ENCODE measurements at regions not wholly inside any gene's neighbourhood (a gene's known extent, or its start where the extent isn't known, plus 50 kb on each side); places are given as distances from the start of the nearest gene placed in this dataset.
"Not testable (repeated sequence)": the region's sequence is repeated elsewhere in the genome, so short reads cannot be mapped to it uniquely, and the experiment has no call there.

GRCh38 chr3:103203441-103203840 lies 768.6 kb downstream of the ZPLD1 start:
- DNase-seq = no peak

DNA sequence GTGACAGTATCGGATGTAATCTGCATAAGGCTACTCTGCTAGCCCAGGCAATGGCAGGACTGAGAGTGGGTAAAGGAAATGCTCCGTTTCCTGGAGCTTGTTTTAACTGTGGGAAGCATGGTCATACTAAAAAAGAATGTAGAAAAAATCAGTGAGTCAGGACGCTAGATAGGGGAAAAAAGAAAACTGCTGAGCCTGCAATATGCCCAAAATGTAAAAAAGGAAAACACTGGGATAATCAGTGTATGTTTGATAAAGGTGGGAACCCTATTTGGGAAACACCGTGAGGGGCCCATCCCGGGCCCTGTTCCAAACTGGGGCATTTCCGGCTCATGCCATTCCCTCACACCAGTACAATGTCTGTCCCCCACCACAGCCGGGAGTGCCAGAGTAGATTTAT lies 775.8 kb downstream of the ZPLD1 start:
- no peak for DNase-seq

DNA sequence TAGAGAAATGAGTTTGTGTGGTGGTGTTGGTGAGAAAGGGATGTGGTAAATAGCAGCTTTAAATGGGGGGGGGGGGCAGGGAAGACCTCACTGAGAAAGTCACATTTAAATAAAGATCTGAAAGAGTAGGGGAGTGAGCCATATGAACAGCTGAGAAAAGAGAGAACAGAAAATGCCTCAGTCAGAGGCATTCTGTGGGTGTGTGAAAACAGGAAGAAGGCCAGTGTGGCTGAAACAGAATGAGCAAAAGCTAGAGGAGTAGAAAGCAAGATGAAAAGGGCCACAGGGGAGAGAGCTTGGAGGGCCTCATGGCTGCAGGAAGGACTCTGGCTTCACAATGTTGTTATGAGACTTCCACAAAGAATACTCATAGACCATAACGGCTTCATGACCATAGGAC lies 783.3 kb downstream of the ZPLD1 start:
- no peak for DNase-seq

- DNase-seq = no peak
Observed at GRCh38 chr3:103218793-103219192, 784.0 kb downstream of the ZPLD1 start.

DNA sequence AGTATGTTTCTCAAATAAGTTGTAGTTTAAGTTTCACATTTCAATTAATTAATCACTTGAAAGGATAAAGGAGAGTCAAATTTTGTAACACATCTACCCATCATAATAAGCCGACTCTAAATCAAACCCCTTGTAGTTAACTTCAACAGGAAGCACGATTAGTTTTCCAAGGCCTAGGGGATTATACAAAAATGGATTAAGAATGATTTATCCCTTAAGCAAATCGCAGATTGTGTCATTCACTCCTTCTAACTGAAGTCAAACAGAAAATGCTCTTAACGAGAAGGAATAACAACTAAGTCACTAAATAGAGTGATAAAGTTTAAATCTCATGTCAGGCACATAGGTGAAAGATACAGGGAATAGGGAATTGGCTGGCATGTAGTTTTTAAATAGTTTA lies 792.8 kb downstream of the ZPLD1 start:
- DNase-seq = no peak

GRCh38 chr3:103247459-103247858 lies 812.6 kb downstream of the ZPLD1 start:
- no peak for DNase-seq

- not testable (repeated sequence) for DNase-seq
Observed at GRCh38 chr3:103254827-103255226, 820.0 kb downstream of the ZPLD1 start.

DNA sequence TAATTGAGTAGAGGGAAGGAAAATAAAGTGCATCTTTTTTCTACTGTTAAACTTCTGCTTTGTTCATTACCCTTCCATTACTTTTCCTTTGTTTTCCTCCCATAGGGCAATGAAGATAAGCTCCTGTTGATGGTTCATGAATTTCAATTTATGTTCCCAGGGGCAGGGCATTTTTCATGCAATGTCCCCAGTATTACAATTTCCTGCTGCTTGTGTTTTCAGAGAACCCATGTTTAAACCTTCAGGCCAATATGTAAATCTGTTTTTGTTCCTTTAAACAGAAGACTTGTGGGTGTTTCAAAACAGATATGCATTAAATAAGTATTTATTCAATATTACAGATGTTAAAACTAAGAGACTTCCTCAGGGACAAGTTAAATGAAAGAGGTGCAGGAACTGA lies 834.5 kb downstream of the ZPLD1 start:
- DNase-seq = no peak

DNA sequence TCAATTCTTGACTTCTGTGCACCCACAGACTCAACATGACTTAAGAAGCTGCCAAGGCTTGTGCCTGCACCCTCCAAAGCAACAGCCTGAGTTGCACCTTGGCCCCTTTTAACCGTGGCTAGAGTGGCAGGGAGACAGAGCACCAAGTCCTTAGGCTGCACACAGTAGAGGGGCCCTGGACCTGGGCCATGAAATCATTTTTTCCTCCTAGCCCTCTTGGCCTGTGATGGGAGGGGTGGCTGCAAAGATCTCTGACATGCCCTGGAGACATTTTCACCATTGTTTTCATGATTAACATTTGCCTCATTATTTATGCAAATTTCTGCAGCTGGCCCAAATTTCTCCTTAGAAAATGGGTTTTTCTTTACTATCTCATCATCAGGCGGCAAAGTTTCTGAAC lies 836.8 kb downstream of the ZPLD1 start:
- no peak for DNase-seq

- no peak for DNase-seq
Observed at GRCh38 chr3:103295974-103296570, 861.3 kb downstream of the ZPLD1 start.

GRCh38 chr3:103297502-103297901 lies 862.7 kb downstream of the ZPLD1 start:
- not testable (repeated sequence) for DNase-seq

- DNase-seq = no peak
Observed at GRCh38 chr3:103306104-103306503, 871.3 kb downstream of the ZPLD1 start.

DNA sequence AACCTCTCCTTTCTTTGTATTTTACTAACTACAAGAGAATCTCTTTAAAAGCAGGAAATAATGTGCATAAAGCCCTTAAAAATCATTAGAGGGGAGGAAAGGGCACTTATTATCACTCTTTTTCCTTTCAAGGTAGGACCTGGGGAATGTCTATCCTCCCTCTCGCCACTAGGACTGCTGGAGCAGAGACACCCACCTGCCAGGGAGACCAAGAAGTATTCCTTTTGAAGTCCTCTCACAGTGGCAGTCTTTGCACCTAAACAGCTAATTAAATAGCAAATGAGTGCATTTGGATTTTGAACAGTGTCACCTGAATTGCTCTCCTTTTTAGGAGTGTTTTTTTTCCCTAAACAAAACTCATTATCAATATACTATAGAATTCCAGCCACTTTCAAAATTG lies 874.1 kb downstream of the ZPLD1 start:
- no peak for DNase-seq

DNA sequence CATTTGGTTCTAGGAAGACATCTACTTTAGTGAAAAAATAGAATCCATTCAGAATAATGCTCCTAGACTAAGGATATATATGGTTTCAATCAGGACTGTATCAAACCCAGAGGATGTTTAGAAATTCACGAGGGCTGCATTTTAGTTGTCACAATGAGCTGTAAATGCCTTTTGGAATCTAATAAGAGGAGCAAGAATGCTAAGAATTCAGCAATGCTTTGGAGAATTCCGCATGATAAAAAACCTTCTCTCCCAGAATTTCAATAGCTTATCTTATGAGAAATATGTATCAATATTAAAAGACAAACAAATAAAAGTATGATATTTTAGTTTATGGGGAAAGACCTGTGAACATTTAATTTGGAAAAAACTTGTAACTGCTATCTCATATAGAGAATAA lies 885.1 kb downstream of the ZPLD1 start:
- DNase-seq = no peak

- no peak for DNase-seq
Observed at GRCh38 chr3:103337179-103337845, 902.5 kb downstream of the ZPLD1 start.

GRCh38 chr3:103341078-103341606 lies 906.3 kb downstream of the ZPLD1 start:
- no peak for DNase-seq

DNA sequence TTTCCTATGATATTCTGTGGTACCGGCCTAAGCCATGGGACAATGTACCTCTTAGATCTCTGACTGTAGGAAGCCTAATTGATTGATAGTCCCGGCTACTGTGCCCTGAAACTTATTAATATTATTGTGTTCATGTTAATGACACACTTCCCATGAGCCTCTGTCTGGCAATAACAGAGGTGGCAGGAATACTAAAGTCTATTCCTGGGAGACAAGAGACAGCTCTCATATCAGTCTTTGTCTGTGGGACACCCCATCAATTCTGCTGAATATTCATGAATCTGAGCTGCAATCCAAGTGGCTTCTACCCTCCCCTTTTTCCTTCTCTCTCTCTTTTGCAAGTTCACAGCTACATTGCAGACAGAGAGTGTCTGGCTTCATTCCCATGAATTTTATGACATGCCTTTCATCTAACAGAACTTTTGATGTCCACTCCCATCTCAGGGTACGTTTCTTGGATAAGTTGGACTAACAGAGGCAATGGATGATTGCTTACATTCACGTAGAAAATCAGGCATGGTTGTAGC lies 907.5 kb downstream of the ZPLD1 start:
- DNase-seq = no peak

GRCh38 chr3:103349760-103350159 lies 914.9 kb downstream of the ZPLD1 start:
- DNase-seq = no peak

GRCh38 chr3:103365467-103365866 lies 930.7 kb downstream of the ZPLD1 start:
- DNase-seq = no peak

GRCh38 chr3:103367481-103367880 lies 932.7 kb downstream of the ZPLD1 start:
- DNase-seq = no peak

DNA sequence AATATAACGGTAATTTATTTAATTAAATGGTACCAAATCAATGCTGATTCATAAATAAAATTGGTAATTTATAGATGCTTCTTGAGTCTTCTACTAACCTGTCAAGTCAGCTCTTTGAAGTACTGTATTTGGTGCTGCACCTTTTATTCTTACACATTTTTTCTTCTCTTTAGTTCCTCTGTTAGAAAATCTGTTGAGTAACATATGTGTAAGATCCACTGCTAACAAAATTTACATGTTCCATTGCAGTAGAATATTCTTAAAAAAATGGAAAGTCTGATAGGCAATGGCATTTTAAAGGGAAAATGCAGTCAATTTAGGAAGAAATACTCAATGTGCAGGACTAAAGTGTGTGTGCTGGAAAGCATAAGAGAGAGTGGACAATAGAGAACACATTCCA lies 936.6 kb downstream of the ZPLD1 start:
- DNase-seq = no peak

GRCh38 chr3:103372031-103372430 lies 937.2 kb downstream of the ZPLD1 start:
- DNase-seq = no peak

DNA sequence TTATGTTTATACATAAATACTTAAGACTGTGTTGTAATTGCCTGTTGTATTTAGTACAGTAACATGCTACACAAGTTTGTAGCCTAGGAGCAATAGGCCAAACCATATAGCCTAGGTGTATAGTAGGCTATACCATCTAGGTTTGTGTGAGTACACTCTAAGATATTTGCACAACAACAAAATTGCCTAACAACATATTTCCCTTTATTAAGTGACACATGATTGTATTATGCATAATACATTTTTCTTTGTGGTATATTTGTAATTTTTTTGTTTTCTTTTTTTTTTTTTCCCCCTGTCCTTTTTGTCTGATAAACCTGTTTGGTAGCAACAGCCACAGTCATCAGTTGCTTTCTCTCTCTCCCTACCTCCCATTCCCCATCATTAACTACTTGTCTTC lies 945.6 kb downstream of the ZPLD1 start:
- no peak for DNase-seq

GRCh38 chr3:103381296-103382079 lies 946.7 kb downstream of the ZPLD1 start:
- no peak for DNase-seq

Data from NCI-H187 treated with DMSO at 0.1 percent for 48 hours (cell line).